Superior temporal gyrus (tissue), 1 donor: ENCODE measurements at regions not wholly inside any gene's neighbourhood (a gene's known extent, or its start where the extent isn't known, plus 50 kb on each side); places are given as distances from the start of the nearest gene placed in this dataset.
"Not testable (repeated sequence)": the region's sequence is repeated elsewhere in the genome, so short reads cannot be mapped to it uniquely, and the experiment has no call there.

Source experiments
- DNase-seq: peaks from one replicate; pipeline ENCODE4 v3.0.0-alpha.2; 2016; ENCODE audit errors: extremely low spot score

DNA sequence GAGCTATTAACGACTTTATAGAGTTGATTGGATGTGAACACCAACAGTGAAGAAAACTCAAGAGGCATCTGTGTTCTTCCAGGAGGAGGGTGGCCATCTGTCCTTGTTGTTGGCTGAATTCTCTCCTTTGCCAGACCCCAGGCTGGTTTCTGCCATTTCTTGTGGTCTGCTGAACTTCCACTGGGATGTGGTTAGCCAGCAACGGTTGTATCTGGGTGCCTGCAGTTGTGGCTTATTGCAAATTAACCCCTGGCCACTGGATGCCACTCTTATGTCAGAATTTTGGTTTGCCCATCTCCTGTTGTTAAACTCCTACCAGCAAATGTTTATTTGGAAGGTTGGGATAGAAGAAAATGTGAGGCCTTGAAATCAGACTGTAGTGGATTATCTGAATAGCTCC is 163.6 kb upstream of the TBC1D5 start:
- DNase-seq: no peak

DNA sequence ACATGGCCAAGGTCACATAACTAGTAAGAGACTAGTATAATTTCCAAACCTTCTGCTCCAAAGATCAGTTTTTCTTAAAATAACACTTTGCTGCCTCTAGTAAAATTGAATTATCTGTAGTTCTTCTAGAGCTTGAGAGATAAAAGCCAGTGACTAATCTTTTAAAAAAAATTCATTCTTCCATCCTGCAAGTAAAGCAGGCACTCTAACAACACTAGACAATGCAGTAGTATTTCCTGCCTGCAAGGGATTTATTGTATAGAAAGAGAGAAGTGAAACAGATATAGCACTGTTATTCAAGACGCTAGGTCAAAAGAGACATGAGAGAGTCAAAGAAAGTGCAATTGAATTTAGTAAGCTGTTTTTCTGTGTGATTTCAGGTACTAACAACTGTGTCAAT is 159.5 kb upstream of the TBC1D5 start:
- DNase-seq: no peak

GRCh38 chr3:17894434-17895060 is 152.1 kb upstream of the TBC1D5 start:
- no peak for DNase-seq

DNA sequence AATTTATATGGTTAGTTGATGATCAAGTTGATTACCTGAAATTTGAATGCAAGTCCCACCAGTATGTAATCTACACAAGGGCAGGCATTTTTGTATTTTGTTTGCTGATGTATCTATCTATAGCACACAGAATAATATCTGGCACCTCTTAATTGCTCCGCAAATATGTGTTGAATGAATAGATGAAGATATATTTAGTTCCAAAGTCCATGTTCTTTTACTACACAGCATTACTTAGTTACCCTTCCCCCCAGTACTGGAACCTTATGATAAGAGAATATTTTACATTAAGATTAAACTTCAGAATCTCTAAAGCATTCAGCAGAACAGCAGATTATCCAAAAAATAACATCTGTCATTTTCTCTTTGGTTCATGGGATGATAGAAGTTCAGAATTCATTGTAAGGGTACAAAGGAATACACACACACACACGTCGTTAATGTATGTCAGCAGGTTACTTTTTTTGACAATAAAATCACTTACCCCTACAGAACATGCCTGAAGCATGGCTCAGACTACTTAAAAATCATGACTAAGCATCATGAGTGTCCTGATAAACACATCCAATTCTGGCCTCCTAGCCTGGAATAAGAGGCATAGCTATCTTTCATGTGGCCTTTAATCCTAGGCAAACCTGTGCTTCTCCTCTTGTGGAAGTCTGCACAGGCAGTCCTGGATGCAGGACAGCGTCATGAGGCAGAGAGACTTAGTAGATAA is 148.9 kb upstream of the TBC1D5 start:
- no peak for DNase-seq

DNA sequence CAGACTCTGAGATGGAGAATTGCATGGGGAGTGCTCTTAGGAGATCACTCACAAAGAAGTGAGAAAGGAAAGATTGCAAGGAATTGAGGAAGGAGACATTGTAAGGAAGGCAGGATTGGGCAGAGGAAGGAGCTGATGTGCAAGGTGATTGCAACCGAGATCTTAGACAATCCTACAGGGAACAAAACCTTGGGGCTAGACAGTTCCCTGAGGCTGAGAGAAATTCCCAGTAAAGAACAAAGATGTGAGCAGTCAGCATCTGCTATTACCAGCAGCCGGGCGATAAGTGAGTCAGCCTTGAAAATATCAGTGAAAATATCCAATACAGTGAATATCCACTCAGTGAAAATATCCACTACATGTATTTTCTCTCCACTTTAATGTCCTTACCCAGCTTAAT is 143.6 kb upstream of the TBC1D5 start:
- no peak for DNase-seq

DNA sequence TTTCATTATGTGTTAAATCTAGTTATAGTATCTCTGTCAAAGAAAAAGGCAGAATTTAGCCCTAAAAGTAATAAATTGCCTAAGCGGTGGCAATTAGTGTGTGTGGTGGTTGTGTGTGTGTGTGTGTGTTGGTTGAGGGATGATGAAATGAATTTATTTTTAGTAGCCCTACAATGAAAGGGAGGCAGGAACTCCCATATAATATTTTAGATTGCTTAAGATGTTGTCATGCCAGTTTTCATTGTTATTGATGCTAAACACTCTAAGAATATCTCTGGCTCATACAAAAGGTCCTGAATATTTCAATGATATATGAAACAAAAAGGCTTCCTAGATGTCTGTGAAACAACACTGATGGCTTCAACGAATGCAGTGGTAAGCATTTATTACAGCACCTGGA is 140.6 kb upstream of the TBC1D5 start:
- no peak for DNase-seq

GRCh38 chr3:17877299-17877698 is 134.9 kb upstream of the TBC1D5 start:
- DNase-seq: no peak

- DNase-seq: no peak
Observed at GRCh38 chr3:17874636-17875035, 132.2 kb upstream of the TBC1D5 start.

DNA sequence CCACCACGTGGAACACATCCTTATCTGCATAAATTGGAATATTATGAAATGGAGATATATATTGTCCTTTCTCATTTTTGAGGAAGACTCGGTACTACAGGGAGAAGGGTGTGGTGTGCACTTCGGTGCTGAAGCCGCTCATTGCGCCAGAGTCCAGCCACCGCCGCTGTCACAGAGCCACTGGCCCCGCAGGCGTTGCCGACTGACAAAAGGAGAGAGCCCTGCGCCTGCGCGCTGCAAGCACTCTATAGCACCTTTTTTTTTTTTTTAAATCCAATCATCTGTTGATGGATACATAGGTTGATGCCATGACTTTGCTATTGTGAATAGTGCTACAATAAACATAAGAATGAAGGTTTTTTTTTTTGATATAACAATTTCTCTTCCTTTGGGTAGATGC is 130.0 kb upstream of the TBC1D5 start:
- no peak for DNase-seq

DNA sequence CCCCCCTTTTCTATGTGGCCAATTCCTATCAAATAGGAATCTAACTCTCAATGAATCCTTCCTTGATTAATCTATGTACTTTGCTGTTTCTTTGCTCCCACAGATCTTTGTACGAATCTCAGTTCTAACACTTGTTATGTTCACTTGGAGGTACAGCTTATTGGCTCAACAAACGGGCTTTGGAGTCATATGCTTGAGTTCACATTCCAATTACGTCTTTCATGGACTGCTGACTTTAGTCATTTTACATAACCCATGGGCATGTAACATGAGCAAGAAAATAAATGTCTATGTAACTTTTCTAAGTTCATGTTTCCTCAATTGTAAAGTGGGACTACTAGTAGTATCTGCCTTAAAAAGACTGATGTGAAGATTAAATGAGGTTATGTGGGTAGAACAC is 123.2 kb upstream of the TBC1D5 start:
- no peak for DNase-seq

GRCh38 chr3:17861476-17861875 is 119.0 kb upstream of the TBC1D5 start:
- no peak for DNase-seq

GRCh38 chr3:17860840-17861471 is 118.5 kb upstream of the TBC1D5 start:
- not testable (repeated sequence) for DNase-seq

- no peak for DNase-seq
Observed at GRCh38 chr3:17852217-17852616, 109.8 kb upstream of the TBC1D5 start.

DNA sequence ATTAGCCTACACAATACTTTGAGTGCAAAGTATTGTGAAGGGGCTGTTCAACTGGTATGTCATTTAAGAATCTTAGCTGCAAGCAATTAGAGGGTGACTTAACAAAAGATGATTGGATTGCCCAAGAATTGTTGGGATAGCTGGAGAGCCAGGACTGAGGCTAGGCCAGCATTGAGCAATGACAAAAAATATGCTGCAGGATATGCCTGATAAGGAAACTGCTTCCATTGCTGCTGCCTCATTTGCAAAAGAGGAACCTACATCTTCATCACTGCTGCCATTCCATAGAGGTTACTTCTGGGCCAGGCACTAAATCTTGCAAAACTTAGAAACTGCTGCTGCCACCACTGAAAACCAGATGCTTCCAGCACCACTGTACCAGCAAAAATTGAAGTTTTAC is 108.0 kb upstream of the TBC1D5 start:
- DNase-seq: no peak

DNA sequence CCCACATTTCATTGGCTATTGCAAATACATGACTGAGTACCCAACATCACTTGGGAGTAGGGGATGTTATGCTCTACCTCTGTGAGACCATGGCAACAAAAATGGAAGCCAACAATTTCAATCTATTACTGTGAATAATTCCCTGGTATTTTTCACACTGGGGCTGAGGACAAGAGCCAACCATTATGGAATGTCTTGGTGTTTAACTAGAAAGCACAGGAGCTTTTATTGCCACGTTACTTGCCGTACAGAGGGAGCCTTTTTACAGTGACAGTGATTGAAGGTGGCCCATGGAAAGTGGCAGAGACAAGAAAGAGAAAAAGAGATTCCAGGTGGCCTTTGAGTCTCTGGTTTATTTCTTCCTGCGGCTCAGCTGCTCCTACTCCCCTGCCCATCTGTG is 105.7 kb upstream of the TBC1D5 start:
- DNase-seq: no peak

- no peak for DNase-seq
Observed at GRCh38 chr3:17847156-17847555, 104.7 kb upstream of the TBC1D5 start.

DNA sequence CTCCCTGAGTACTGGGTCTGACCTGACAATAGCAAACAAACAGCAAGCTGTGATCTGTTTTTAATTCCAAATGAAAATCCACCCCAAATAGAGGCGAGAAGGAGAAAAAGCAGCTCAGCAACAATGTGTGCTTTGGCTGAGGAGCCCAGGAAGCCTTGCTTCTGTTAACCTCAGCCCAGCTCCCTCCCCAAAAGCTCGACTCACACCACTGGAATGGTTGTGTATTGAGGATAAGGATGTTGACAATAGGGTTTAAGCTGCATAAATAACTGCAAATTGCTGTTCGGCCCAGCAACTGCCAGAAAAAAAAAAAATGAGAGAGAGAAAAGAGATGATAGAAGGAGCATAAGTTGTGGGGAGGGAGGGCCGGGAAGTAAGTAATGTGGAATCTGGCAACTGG is 104.0 kb upstream of the TBC1D5 start:
- no peak for DNase-seq

GRCh38 chr3:17845026-17845812 is 102.8 kb upstream of the TBC1D5 start:
- no peak for DNase-seq

DNA sequence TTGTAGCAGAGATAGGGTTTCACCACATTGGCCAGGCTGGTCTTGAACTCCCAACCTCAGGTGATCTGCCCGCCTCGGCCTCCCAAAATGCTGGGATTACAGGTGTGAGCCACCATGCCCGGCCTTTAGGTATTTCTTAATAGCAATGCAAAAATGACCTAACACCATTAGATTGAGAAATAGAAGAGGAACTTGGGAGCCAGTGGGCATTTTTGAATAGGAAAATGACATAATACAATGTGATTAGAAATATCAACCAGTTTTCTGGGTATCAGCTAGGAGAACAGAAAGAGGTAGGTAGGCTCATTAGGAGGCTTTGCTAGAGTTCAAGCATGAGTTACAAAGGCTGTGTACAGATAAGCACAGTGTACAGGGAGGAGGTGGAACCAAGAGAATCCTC is 101.8 kb upstream of the TBC1D5 start:
- DNase-seq: no peak

DNA sequence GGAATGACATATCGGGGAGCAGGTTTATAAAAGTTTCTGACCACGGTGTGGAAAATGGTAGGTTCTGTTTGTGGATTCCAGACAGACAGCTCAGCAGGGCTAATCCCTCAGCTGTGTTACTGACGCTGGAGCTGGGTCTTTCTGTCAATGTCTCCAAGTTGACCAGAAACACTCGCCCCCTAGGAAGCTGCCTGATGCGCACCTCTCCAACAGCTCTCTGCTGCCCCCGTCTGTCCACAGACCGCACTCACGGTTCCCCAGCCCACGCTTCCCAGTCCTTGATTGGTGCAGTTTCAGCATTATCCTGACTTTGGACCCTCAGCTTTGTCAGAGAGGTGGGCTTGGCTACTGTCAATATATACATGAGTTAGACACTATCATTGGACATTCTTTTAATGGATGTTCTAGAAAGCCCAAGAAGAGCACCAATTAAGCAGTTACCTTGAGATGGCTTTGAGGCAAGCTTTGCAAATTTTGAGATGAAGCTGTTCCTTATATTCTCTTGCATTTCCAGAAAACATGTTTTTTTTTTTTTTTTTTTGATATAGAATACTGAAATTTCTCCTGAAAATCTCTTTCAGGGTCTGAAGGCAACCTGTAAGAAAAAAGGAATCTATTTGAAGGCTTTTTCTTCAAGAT is 98.9 kb upstream of the TBC1D5 start:
- peak; percentile 80 for DNase-seq

GRCh38 chr3:17840651-17841050 is 98.2 kb upstream of the TBC1D5 start:
- DNase-seq: no peak

- DNase-seq: peak; percentile 58
Observed at GRCh38 chr3:17840126-17840525, 97.7 kb upstream of the TBC1D5 start.
